ENCODE measurements at regions not wholly inside any gene's neighbourhood (a gene's known extent, or its start where the extent isn't known, plus 50 kb on each side); places are given as distances from the start of the nearest gene placed in this dataset.

GRCh38 chr4:166366012-166366411 lies 493.0 kb downstream of the TLL1 start:
- no peak for DNase-seq

- DNase-seq: no peak
These were observed 504.5 kb downstream of the TLL1 start for GRCh38 chr4:166377578-166377977.

GRCh38 chr4:166386491-166387360 lies 513.7 kb downstream of the TLL1 start:
- no peak for DNase-seq

- DNase-seq: no peak
These were observed 518.5 kb downstream of the TLL1 start for GRCh38 chr4:166391501-166391900.

- DNase-seq: no peak
These were observed 526.0 kb downstream of the TLL1 start for GRCh38 chr4:166399021-166399420.

- peak; percentile 76 to 79 for DNase-seq
These were observed 527.3 kb downstream of the TLL1 start for GRCh38 chr4:166400270-166400894.

GRCh38 chr4:166413356-166413755 lies 540.3 kb downstream of the TLL1 start:
- DNase-seq: no peak

- DNase-seq: no peak
These were observed 541.4 kb downstream of the TLL1 start for GRCh38 chr4:166414431-166414830.

- no peak for DNase-seq
These were observed 542.7 kb downstream of the TLL1 start for GRCh38 chr4:166415749-166416148.

GRCh38 chr4:166421556-166422156 lies 548.6 kb downstream of the TLL1 start:
- no peak for DNase-seq

GRCh38 chr4:166422475-166422874 lies 549.4 kb downstream of the TLL1 start:
- no peak for DNase-seq

GRCh38 chr4:166426300-166426863 lies 553.3 kb downstream of the TLL1 start:
- DNase-seq: no peak

- DNase-seq: no peak
These were observed 559.1 kb downstream of the TLL1 start for GRCh38 chr4:166432125-166432524.

- DNase-seq: no peak
These were observed 559.8 kb downstream of the TLL1 start for GRCh38 chr4:166432842-166433241.

- no peak for DNase-seq
These were observed 562.4 kb downstream of the TLL1 start for GRCh38 chr4:166435449-166435848.

- no peak for DNase-seq
These were observed 585.7 kb downstream of the TLL1 start for GRCh38 chr4:166458756-166459155.

- DNase-seq: no peak
These were observed 586.6 kb downstream of the TLL1 start for GRCh38 chr4:166459621-166460020.

GRCh38 chr4:166460769-166461550 lies 587.9 kb downstream of the TLL1 start:
- no peak for DNase-seq

- no peak for DNase-seq
These were observed 608.0 kb downstream of the TLL1 start for GRCh38 chr4:166481055-166481454.

- DNase-seq: no peak
These were observed 608.7 kb downstream of the TLL1 start for GRCh38 chr4:166481739-166482138.

GRCh38 chr4:166482758-166483157 lies 609.7 kb downstream of the TLL1 start:
- DNase-seq: no peak

GRCh38 chr4:166491635-166492034 lies 618.6 kb downstream of the TLL1 start:
- DNase-seq: no peak

- DNase-seq: no peak
These were observed 620.9 kb downstream of the TLL1 start for GRCh38 chr4:166493924-166494345.
